ENCODE measurements at regions not wholly inside any gene's neighbourhood (a gene's known extent, or its start where the extent isn't known, plus 50 kb on each side); places are given as distances from the start of the nearest gene placed in this dataset.
A peak's percentile ranks its signal among the peaks of the same experiment; 100 is the strongest.

- Histone ChIP-seq H3K27me3 (ENCODE audit: control insufficient read depth, insufficient read depth, low read length) (no peaks in the 10 kb centered on the region), H2AFZ (replicated peaks; ENCODE audit: low read length, poor library complexity) (no peak overlapping the region), H2BK5ac (ENCODE audit: low read depth, low read length, poor library complexity, severe bottlenecking) (no peak overlapping the region), H3K56ac (ENCODE audit: extremely low read depth, insufficient read depth, low read length) (no peak overlapping the region), H3K4me2 (ENCODE audit: low read depth, low read length) (no peak overlapping the region), H3K27ac (ENCODE audit: insufficient read depth, low read length) (no peak overlapping the region), H3K9me3 (ENCODE audit: control insufficient read depth, insufficient read depth, low read length) (no peaks in the 10 kb centered on the region), H4K20me1 (ENCODE audit: insufficient read depth, low read length) (no peaks in the 10 kb centered on the region), H4K91ac (ENCODE audit: insufficient read depth, low read depth, low read length) (no peak overlapping the region), H3K9me1 (ENCODE audit: insufficient read depth, low read length) (no peaks in the 10 kb centered on the region), H4K5ac (ENCODE audit: low read depth, low read length) (no peak overlapping the region), H2AK5ac (ENCODE audit: low read depth, low read length) (no peak overlapping the region), H3K18ac (ENCODE audit: low read depth, low read length) (no peak overlapping the region), H3K23ac (ENCODE audit: low read depth, low read length) (no peak overlapping the region), H3K79me1 (ENCODE audit: low read depth in 1 of 2, low read length in 2 of 2) (no peaks in the 10 kb centered on the region), H2BK120ac (ENCODE audit: low read depth, low read length) (no peak overlapping the region), H3K4ac (ENCODE audit: low read depth, low read length) (no peak overlapping the region), H3K4me3 (ENCODE audit: insufficient read depth, low read depth, low read length) (no peak overlapping the region), H3K14ac (replicated peaks; ENCODE audit: low read depth, low read length) (no peak overlapping the region), H4K8ac (ENCODE audit: low read depth in 2 of 2, low read length in 2 of 2) (no peak overlapping the region), H2AK9ac (replicated peaks; ENCODE audit: low read depth, low read length, poor library complexity) (no peak overlapping the region), H3K36me3 (ENCODE audit: control insufficient read depth, insufficient read depth, low read length) (no peaks in the 10 kb centered on the region), H2BK15ac (ENCODE audit: low read depth, low read length) (no peak overlapping the region), H3K9ac (ENCODE audit: low read depth, low read length) (no peak overlapping the region), H2BK20ac (ENCODE audit: low read depth, low read length) (no peak overlapping the region), H3K4me1 (ENCODE audit: control insufficient read depth, insufficient read depth, low read length) (no peaks in the 10 kb centered on the region)
- ChIA-PET POLR2A (ENCODE audit: unreplicated experiment) (no interaction called here), CTCF (no interaction called here)
- no TSS peak for BruUV-seq (replicated peaks)
- intact Hi-C loops (cut with micrococcal nuclease) (no loop called here), in situ Hi-C loops (cut with MboI; ENCODE audit: low sequenced_read_pairs) (loop anchor here (25.0 kb wide), 1 partner anchor 287 kb away; no protein-coding TSS in a partner anchor), dilution Hi-C loops (cut with HindIII; ENCODE audit: low sequenced_read_pairs, unreplicated experiment) (no loop called here)
- ATAC-seq (ENCODE audit: low read depth) (no peak), DNase-seq (no peak)
- no peak for TF ChIP-seq ELK1 (IDR thresholded peaks at IDR 0.05; ENCODE audit: borderline replicate concordance, low read depth, low read length)
- peak; percentile 89 for TF ChIP-seq MAFK (IDR thresholded peaks at IDR 0.05; ENCODE audit: low read depth, low read length)
Measured at GRCh38 chr7:113299748-113300147, 181.4 kb upstream of the SMIM30 start.

Measured in IMR-90 (cell line).